SU-DHL-6 (cell line): ENCODE measurements at regions not wholly inside any gene's neighbourhood (a gene's known extent, or its start where the extent isn't known, plus 50 kb on each side); places are given as distances from the start of the nearest gene placed in this dataset.

Experiments used
- H2AFZ ChIP-seq: fragments of 200-600 bp; sonication (generic); 2 replicates; pipeline ENCODE4 v1.6.1; 2014; ENCODE audit warnings: low read depth, mild to moderate bottlenecking, moderate library complexity, mixed read lengths, antibody characterized with exemption, low read length; ENCODE audit not compliant: severe bottlenecking
- H3F3A ChIP-seq: fragments of 200-600 bp; shearing (Covaris generic); 2 replicates; pipeline ENCODE4 v1.6.0; 2016; ENCODE audit warnings: antibody characterized with exemption, mild to moderate bottlenecking; ENCODE audit not compliant: insufficient read depth
- H3K27ac ChIP-seq: fragments of 200-600 bp; sonication (generic); 2 replicates; pipeline ENCODE4 v1.5.1; 2016; ENCODE audit warnings: low read depth, mild to moderate bottlenecking, low read length, moderate library complexity, mixed read lengths
- H3K27me3 ChIP-seq: fragments of 200-600 bp; sonication (generic), shearing (Covaris generic); 2 replicates; pipeline ENCODE4 v1.6.0; 2014; ENCODE audit warnings: mild to moderate bottlenecking, low read length
- H3K36me3 ChIP-seq: fragments of 200-600 bp; sonication (generic); 2 replicates; pipeline ENCODE4 v1.6.1; 2014; ENCODE audit warnings: mild to moderate bottlenecking, low read length, mixed read lengths
- H3K4me2 ChIP-seq: fragments of 300-600, 200-600 bp; shearing (Covaris generic), sonication (generic); 2 replicates; pipeline ENCODE4 v1.6.0; 2014; ENCODE audit warnings: low read length, low read depth, mild to moderate bottlenecking; ENCODE audit not compliant: poor library complexity, severe bottlenecking
- H3K4me3 ChIP-seq: fragments of 200-600 bp; sonication (generic); 2 replicates; pipeline ENCODE4 v1.5.1; 2014; ENCODE audit warnings: antibody characterized with exemption, low read length, mild to moderate bottlenecking, mixed read lengths; ENCODE audit not compliant: insufficient read depth, poor library complexity, severe bottlenecking
- H3K79me2 ChIP-seq: fragments of 200-600 bp; sonication (generic); 2 replicates; pipeline ENCODE4 v1.6.1; 2014; ENCODE audit warnings: mild to moderate bottlenecking, low read length, moderate library complexity; ENCODE audit not compliant: insufficient read depth
- H3K9ac ChIP-seq: fragments of 200-600 bp; sonication (generic); 2 replicates; pipeline ENCODE4 v1.7.0; 2014; ENCODE audit warnings: mild to moderate bottlenecking, low read length
- H3K9me2 ChIP-seq: fragments of 200-600 bp; sonication (generic); replicated peaks from 2 replicates; pipeline ENCODE4 v1.6.1; 2014; ENCODE audit warnings: low read length; ENCODE audit not compliant: insufficient read depth
- H3K9me3 ChIP-seq: fragments of 200-600 bp; sonication (generic); 2 replicates; pipeline ENCODE4 v1.6.1; 2014; ENCODE audit warnings: low read length, mixed read lengths; ENCODE audit not compliant: insufficient read depth
- H4K20me1 ChIP-seq: fragments of 200-600 bp; sonication (generic); 2 replicates; pipeline ENCODE4 v1.6.1; 2014; ENCODE audit warnings: low read depth, mild to moderate bottlenecking, antibody characterized with exemption, low read length, moderate library complexity, mixed read lengths
- CTCF ChIP-seq: fragments of 200-600 bp; sonication (generic); IDR thresholded peaks from one replicate; pipeline ENCODE4 v1.5.1; 2017; ENCODE audit warnings: antibody characterized with exemption, mild to moderate bottlenecking, low read length, moderate library complexity; ENCODE audit not compliant: insufficient read depth, poor library complexity, severe bottlenecking
- EZH2phosphoT487 ChIP-seq: fragments of 200-600 bp; sonication (generic), shearing (Covaris generic); conservative IDR thresholded peaks from 2 replicates; pipeline ENCODE4 v1.6.1; 2018; ENCODE audit warnings: mild to moderate bottlenecking, antibody characterized with exemption, low read length, moderate library complexity, mixed read lengths

DNA sequence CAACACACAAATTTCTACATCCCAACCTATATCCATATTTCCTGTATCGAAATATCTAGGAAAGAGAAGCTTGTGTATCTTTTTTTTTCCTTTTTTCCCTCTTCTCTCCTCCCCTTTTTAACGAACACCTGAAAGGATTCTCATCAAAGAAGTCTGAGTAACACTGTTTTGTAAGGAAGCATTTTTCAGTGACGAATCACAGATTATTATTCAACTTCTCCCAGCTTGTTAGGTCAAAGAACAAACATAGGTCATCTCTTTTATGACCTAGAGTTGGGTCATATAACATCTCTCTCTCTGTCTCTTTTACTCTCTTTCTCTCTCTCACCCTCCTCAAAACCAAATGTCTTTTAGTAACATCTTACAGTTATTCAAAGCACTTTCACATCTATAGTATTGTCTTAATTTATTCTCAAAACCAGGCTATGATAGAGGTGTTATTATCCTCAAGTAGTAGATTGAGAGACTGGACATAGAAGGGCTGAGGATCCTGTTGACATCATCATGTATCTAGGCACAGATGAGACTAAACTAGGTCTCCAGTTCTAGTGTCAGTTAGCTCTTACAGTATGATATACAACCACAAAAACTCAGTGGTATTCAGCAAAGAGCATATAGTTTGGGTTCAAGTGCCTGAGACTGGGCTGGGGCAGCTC lies 80.1 kb upstream of the SPOPL start:
- H3K27me3 ChIP-seq: no peaks in the 10 kb centered on the region

DNA sequence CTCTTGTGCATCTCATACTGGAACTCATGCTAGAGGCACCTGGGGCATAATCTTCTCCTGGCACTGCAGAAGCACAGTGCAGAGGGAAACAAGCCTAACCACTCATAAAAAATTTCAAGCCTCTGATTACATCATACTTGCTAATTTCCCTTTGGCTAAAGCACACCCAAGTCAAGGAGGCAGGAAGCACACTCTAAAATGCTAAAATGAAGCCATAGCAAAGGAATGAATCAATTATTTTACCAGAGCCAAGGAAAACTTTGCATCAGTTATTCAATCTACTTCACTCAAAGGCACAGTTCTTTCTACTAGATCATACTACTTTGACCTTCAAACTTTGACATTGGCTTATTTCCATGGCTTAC lies 79.6 kb upstream of the SPOPL start:
- Histone ChIP-seq H3K9me3 (no peaks in the 10 kb centered on the region), H3K9me2 (no peaks in the 10 kb centered on the region), H4K20me1 (no peaks in the 10 kb centered on the region), H3K27me3 (no peaks in the 10 kb centered on the region), H3F3A (no peaks in the 10 kb centered on the region), H3K27ac (no peak overlapping the region), H3K9ac (no peak overlapping the region), H3K79me2 (no peaks in the 10 kb centered on the region), H2AFZ (no peak overlapping the region), H3K4me2 (no peak overlapping the region), H3K4me3 (no peak overlapping the region), H3K36me3 (no peaks in the 10 kb centered on the region)
- no peak for TF ChIP-seq EZH2phosphoT487
- TF ChIP-seq CTCF: no peak

More for the DNA sequence above, 80.1 kb upstream of the SPOPL start:
- no peaks in the 10 kb centered on the region for H3K9me2 ChIP-seq
- H3F3A ChIP-seq: no peaks in the 10 kb centered on the region
- H3K36me3 ChIP-seq: no peaks in the 10 kb centered on the region
- TF ChIP-seq EZH2phosphoT487: no peak
- no peak for TF ChIP-seq CTCF
- H3K27ac ChIP-seq: no peak overlapping the region
- no peaks in the 10 kb centered on the region for H3K9me3 ChIP-seq
- no peak overlapping the region for H3K4me3 ChIP-seq
- H3K9ac ChIP-seq: no peak overlapping the region
- no peaks in the 10 kb centered on the region for H4K20me1 ChIP-seq
- no peaks in the 10 kb centered on the region for H3K79me2 ChIP-seq
- no peak overlapping the region for H2AFZ ChIP-seq
- H3K4me2 ChIP-seq: no peak overlapping the region

DNA sequence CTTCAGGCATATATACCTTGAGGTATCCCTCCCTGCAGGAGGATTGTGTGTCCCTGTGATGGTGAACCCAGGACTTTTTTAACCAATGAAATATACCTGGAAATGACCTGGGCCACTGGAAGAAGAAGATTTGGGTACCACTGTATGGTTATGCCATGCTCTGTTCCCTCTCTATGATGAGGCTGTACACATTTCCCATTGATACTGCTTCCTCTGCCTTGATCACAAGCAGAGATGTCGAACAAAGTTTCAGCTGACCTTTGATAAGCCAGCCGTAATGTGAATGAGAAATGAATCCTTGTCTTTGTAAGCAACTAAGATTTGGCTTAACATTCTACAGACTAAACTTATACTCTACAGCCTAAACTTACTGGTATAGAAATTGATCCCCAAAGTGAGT lies 78.4 kb upstream of the SPOPL start:
- Histone ChIP-seq H3F3A (no peaks in the 10 kb centered on the region), H3K27ac (no peak overlapping the region), H3K36me3 (no peaks in the 10 kb centered on the region), H4K20me1 (no peaks in the 10 kb centered on the region), H3K4me3 (no peak overlapping the region), H3K9ac (no peak overlapping the region), H3K79me2 (no peaks in the 10 kb centered on the region), H3K9me2 (no peaks in the 10 kb centered on the region), H3K9me3 (no peaks in the 10 kb centered on the region), H3K27me3 (no peaks in the 10 kb centered on the region), H3K4me2 (no peak overlapping the region), H2AFZ (no peak overlapping the region)
- no peak for TF ChIP-seq EZH2phosphoT487
- TF ChIP-seq CTCF: no peak
